Testis (tissue), 2 donors: ENCODE measurements at regions not wholly inside any gene's neighbourhood (a gene's known extent, or its start where the extent isn't known, plus 50 kb on each side); places are given as distances from the start of the nearest gene placed in this dataset.

Source experiments
- DNase-seq: peaks from one replicate; pipeline ENCODE4 v3.0.0-alpha.2; 2019
- H3K27ac ChIP-seq, 2 donors: fragments of 200-600 bp; sonication (generic); one replicate each; pipeline ENCODE4 v1.5.1; 2019
- H3K27me3 ChIP-seq: fragments of 200-600 bp; sonication (generic); one replicate; pipeline ENCODE4 v1.5.1; 2019
- H3K36me3 ChIP-seq: fragments of 200-600 bp; sonication (generic); one replicate; pipeline ENCODE4 v1.5.1; 2017; ENCODE audit warnings: low read depth; ENCODE audit errors: missing control alignments
- H3K4me1 ChIP-seq: fragments of 200-600 bp; sonication (generic); one replicate; pipeline ENCODE4 v1.5.1; 2019
- H3K4me3 ChIP-seq, 2 donors: fragments of 200-600 bp; sonication (generic); one replicate each; pipeline ENCODE4 v1.5.1; 2017 to 2019
- H3K9me3 ChIP-seq: fragments of 200-600 bp; sonication (generic); one replicate; pipeline ENCODE4 v1.5.1; 2017
- CTCF ChIP-seq, 3 experiments: fragments of 450-650 bp in 2 of 3; fragments of 200-600 bp in 1 of 3; sonication (generic) in 1 of 3; IDR thresholded peaks; one replicate each; pipeline ENCODE4 v1.5.1; 2016 to 2019; ENCODE audit warnings: antibody characterized with exemption in 3 of 3, mild to moderate bottlenecking in 2 of 3, moderate library complexity in 1 of 3
- POLR2A ChIP-seq: fragments of 450-650 bp; IDR thresholded peaks from one replicate; pipeline ENCODE4 v1.6.1; 2017; ENCODE audit warnings: antibody characterized with exemption, mild to moderate bottlenecking, moderate library complexity
- WGBS, 2 donors: methylation state at CpG; one replicate each; pipeline ENCODE4 v1.1.5; 2018; 5-methylcytosine and 5-hydroxymethylcytosine counted together
- intact Hi-C: fragments of 100-400 bp; cut with DNase I; formaldehyde crosslinking; loops from one replicate; pipeline ENCODE4 v1.15.1; 2023; ENCODE audit warnings: low total_unique reads

GRCh38 chr6:163759542-163759941, 345.0 kb downstream of the QKI start:
- H3K27ac ChIP-seq, result no peak overlapping the region
- H3K9me3 ChIP-seq, result no peaks in the 10 kb centered on the region
- 93 to 96% methylated on average over 5 of the region's 5 CpGs for WGBS, 2 donors
- DNase-seq, result no peak
- H3K4me3 ChIP-seq, result no peak overlapping the region
- H3K27me3 ChIP-seq, result no peaks in the 10 kb centered on the region
- no peaks in the 10 kb centered on the region for H3K4me1 ChIP-seq
- TF ChIP-seq CTCF (IDR thresholded peaks at IDR 0.05) (no peak), POLR2A (no peak)
- intact Hi-C loops, result no loop called here
- no peaks in the 10 kb centered on the region for H3K36me3 ChIP-seq

GRCh38 chr6:163757520-163757919, 343.0 kb downstream of the QKI start:
- H3K27ac ChIP-seq, result no peak overlapping the region
- no peaks in the 10 kb centered on the region for H3K4me1 ChIP-seq
- intact Hi-C loops, result no loop called here
- H3K27me3 ChIP-seq, result no peaks in the 10 kb centered on the region
- no peak for DNase-seq
- no peaks in the 10 kb centered on the region for H3K9me3 ChIP-seq
- TF ChIP-seq CTCF (IDR thresholded peaks at IDR 0.05), result no peak
- no peak for TF ChIP-seq POLR2A
- no peaks in the 10 kb centered on the region for H3K36me3 ChIP-seq
- no peak overlapping the region for H3K4me3 ChIP-seq

GRCh38 chr6:163756079-163756478, 341.6 kb downstream of the QKI start:
- DNase-seq, result no peak
- Histone ChIP-seq H3K36me3 (no peaks in the 10 kb centered on the region), H3K4me1 (no peaks in the 10 kb centered on the region), H3K9me3 (no peaks in the 10 kb centered on the region), H3K27ac (no peak overlapping the region), H3K27me3 (no peaks in the 10 kb centered on the region), H3K4me3 (no peak overlapping the region)
- intact Hi-C loops, result no loop called here
- TF ChIP-seq POLR2A, result no peak
- TF ChIP-seq CTCF (IDR thresholded peaks at IDR 0.05), result no peak
- WGBS, 2 donors, result 81 to 82% methylated on average over 4 of the region's 4 CpGs

GRCh38 chr6:163754866-163755265, 340.3 kb downstream of the QKI start:
- no peak for DNase-seq
- WGBS, 2 donors, result 76 to 77% methylated on average over 5 of the region's 5 CpGs
- H3K4me1 ChIP-seq, result no peaks in the 10 kb centered on the region
- no peak overlapping the region for H3K4me3 ChIP-seq
- TF ChIP-seq POLR2A (no peak), CTCF (IDR thresholded peaks at IDR 0.05) (no peak)
- no peak overlapping the region for H3K27ac ChIP-seq
- H3K9me3 ChIP-seq, result no peaks in the 10 kb centered on the region
- H3K27me3 ChIP-seq, result no peaks in the 10 kb centered on the region
- intact Hi-C loops, result no loop called here
- H3K36me3 ChIP-seq, result no peaks in the 10 kb centered on the region

GRCh38 chr6:163753430-163753829, 338.9 kb downstream of the QKI start:
- 88 to 92% methylated on average over 2 of the region's 2 CpGs for WGBS, 2 donors
- no peaks in the 10 kb centered on the region for H3K4me1 ChIP-seq
- no peaks in the 10 kb centered on the region for H3K9me3 ChIP-seq
- DNase-seq, result no peak
- H3K27ac ChIP-seq, result no peak overlapping the region
- intact Hi-C loops, result no loop called here
- no peaks in the 10 kb centered on the region for H3K36me3 ChIP-seq
- no peaks in the 10 kb centered on the region for H3K27me3 ChIP-seq
- no peak overlapping the region for H3K4me3 ChIP-seq
- TF ChIP-seq CTCF (IDR thresholded peaks at IDR 0.05), result no peak
- TF ChIP-seq POLR2A, result no peak
